PC-3 (cell line): ENCODE measurements at regions not wholly inside any gene's neighbourhood (a gene's known extent, or its start where the extent isn't known, plus 50 kb on each side); places are given as distances from the start of the nearest gene placed in this dataset.
A peak's percentile ranks its signal among the peaks of the same experiment; 100 is the strongest.

Experiments
- ATAC-seq: fragments of 200-7000 bp; cut with Tn5 transposase; 2 replicates; pipeline ENCODE4 v1.9.1; 2020; ENCODE audit warnings: mild to moderate bottlenecking, moderate library complexity
- BruUV-seq: library from RNA; stranded (reverse); fragments of 400-500 nt; replicated peaks from 2 replicates; lab custom pipeline; 2021; lab: Mats Ljungman, UMichigan
- CTCF ChIA-PET: fragments of 300-600 bp; sonication (Branson Sonifier 250); formaldehyde crosslinking; loops from one replicate; lab custom pipeline; 2022; ENCODE audit warnings: antibody characterized with exemption; lab: Charles Lee
- POLR2A ChIA-PET: fragments of 300-600 bp; sonication (Branson Sonifier 250); formaldehyde crosslinking; loops from one replicate; lab custom pipeline; 2022; ENCODE audit warnings: antibody characterized with exemption; ENCODE audit not compliant: unreplicated experiment; lab: Charles Lee
- DNase-seq: peaks from one replicate; pipeline ENCODE4 v3.0.0-alpha.2; 2015
- H2AFZ ChIP-seq: fragments of 300-600 bp; sonication (generic); 2 replicates; pipeline ENCODE4 v1.6.0; 2016; ENCODE audit warnings: antibody characterized with exemption, low read length
- H3F3A ChIP-seq: fragments of 300-600 bp; sonication (generic); one replicate; pipeline ENCODE4 v1.6.0; 2017; ENCODE audit warnings: antibody characterized with exemption, low read length, control low read depth, mild to moderate bottlenecking; ENCODE audit not compliant: unreplicated experiment
- H3K27ac ChIP-seq: fragments of 300-600 bp; sonication (generic); 2 replicates; pipeline ENCODE4 v1.5.1; 2016; ENCODE audit warnings: mild to moderate bottlenecking, low read length
- H3K27me3 ChIP-seq: fragments of 300-600 bp; sonication (generic); 2 replicates; pipeline ENCODE4 v1.6.1; 2016; ENCODE audit warnings: low read length, mixed read lengths
- H3K36me3 ChIP-seq: fragments of 300-600 bp; sonication (generic); 2 replicates; pipeline ENCODE4 v1.6.1; 2016; ENCODE audit warnings: low read depth, mixed run types, low read length, mixed read lengths
- H3K4me1 ChIP-seq: fragments of 300-600 bp; sonication (generic); 2 replicates; pipeline ENCODE4 v1.5.1; 2016; ENCODE audit warnings: low read length; ENCODE audit not compliant: insufficient read depth
- H3K4me2 ChIP-seq: fragments of 300-600 bp; sonication (generic); 2 replicates; pipeline ENCODE4 v1.6.0; 2016; ENCODE audit warnings: low read length
- H3K4me3 ChIP-seq: fragments of 300-600 bp; sonication (generic); 2 replicates; pipeline ENCODE4 v1.5.1; 2016; ENCODE audit warnings: mild to moderate bottlenecking, low read length, mixed read lengths
- H3K79me2 ChIP-seq: fragments of 300-600 bp; sonication (generic); 2 replicates; pipeline ENCODE4 v1.6.1; 2017; ENCODE audit warnings: low read length, mixed read lengths
- H3K9ac ChIP-seq: fragments of 300-600 bp; sonication (generic); 2 replicates; pipeline ENCODE4 v1.6.0; 2016; ENCODE audit warnings: mild to moderate bottlenecking, low read length
- H3K9me2 ChIP-seq: fragments of 300-600 bp; sonication (generic); replicated peaks from 2 replicates; pipeline ENCODE4 v1.6.1; 2016; ENCODE audit warnings: mixed run types, low read length, mixed read lengths
- H3K9me3 ChIP-seq: fragments of 300-600 bp; sonication (generic); 2 replicates; pipeline ENCODE4 v1.6.1; 2016; ENCODE audit warnings: low read length, mixed read lengths
- H4K20me1 ChIP-seq: fragments of 300-600 bp; sonication (generic); 2 replicates; pipeline ENCODE4 v1.6.1; 2016; ENCODE audit warnings: low read length, mixed read lengths
- EZH2 ChIP-seq: fragments of 300-600 bp; sonication (generic); IDR thresholded peaks from one replicate; pipeline ENCODE4 v1.6.1; 2017; ENCODE audit warnings: antibody characterized with exemption, mild to moderate bottlenecking, low read length; ENCODE audit not compliant: unreplicated experiment
- EZH2phosphoT487 ChIP-seq: fragments of 300-600 bp; sonication (generic); IDR thresholded peaks from 2 replicates; pipeline ENCODE4 v1.6.1; 2018; ENCODE audit warnings: mild to moderate bottlenecking, antibody characterized with exemption, low read length, borderline replicate concordance
- intact Hi-C: fragments of 100-400 bp; cut with micrococcal nuclease; formaldehyde crosslinking; loops from 2 replicates; pipeline ENCODE4 v1.9.0; 2023
- TF ChIP-seq, protein P1 (sequence below): fragments of 300-600 bp; sonication (generic); conservative IDR thresholded peaks from 2 replicates; pipeline ENCODE4 v1.5.1; 2017; ENCODE audit warnings: antibody characterized with exemption, low read depth, mild to moderate bottlenecking, low read length

DNA sequence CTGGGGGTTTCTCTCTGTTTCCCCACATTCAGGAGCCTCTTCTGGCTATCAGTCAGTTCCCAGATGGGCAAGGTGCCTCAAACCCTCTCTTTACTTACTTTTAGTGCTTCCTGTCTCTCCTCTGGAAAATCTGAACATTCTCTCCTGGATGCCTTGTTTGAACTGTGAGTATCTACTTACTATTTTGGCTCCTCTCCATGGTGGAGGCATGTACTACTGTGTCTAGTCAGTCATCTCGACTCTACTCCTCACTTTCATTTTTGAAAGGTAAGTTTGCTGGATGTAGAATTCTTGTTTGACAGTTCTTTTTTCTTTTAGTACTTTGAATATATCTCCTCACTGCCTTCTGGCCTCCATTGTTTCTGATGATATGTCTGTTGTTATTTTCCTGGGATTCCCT is 70.9 kb upstream of the FAM78B start:
- Histone ChIP-seq H3K9me2 (no peaks in the 10 kb centered on the region), H3K9ac (no peak overlapping the region), H2AFZ (no peak overlapping the region), H4K20me1 (no peaks in the 10 kb centered on the region), H3F3A (no peaks in the 10 kb centered on the region), H3K36me3 (no peaks in the 10 kb centered on the region), H3K27me3 (no peaks in the 10 kb centered on the region), H3K9me3 (peaks cover 14% of the 10 kb centered on the region; the same call in 1 of the 2 replicates), H3K4me1 (no peaks in the 10 kb centered on the region), H3K79me2 (no peaks in the 10 kb centered on the region), H3K27ac (no peak overlapping the region), H3K4me3 (no peak overlapping the region), H3K4me2 (no peak overlapping the region)
- no TSS peak for BruUV-seq
- intact Hi-C loops: no loop called here
- DNase-seq (peak; percentile 16), ATAC-seq (no peak)
- ChIA-PET POLR2A (no interaction called here), CTCF (no interaction called here)
- TF ChIP-seq EZH2phosphoT487: no peak
- TF ChIP-seq, protein P1, sequence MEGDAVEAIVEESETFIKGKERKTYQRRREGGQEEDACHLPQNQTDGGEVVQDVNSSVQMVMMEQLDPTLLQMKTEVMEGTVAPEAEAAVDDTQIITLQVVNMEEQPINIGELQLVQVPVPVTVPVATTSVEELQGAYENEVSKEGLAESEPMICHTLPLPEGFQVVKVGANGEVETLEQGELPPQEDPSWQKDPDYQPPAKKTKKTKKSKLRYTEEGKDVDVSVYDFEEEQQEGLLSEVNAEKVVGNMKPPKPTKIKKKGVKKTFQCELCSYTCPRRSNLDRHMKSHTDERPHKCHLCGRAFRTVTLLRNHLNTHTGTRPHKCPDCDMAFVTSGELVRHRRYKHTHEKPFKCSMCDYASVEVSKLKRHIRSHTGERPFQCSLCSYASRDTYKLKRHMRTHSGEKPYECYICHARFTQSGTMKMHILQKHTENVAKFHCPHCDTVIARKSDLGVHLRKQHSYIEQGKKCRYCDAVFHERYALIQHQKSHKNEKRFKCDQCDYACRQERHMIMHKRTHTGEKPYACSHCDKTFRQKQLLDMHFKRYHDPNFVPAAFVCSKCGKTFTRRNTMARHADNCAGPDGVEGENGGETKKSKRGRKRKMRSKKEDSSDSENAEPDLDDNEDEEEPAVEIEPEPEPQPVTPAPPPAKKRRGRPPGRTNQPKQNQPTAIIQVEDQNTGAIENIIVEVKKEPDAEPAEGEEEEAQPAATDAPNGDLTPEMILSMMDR: no peak
- TF ChIP-seq EZH2: no peak

DNA sequence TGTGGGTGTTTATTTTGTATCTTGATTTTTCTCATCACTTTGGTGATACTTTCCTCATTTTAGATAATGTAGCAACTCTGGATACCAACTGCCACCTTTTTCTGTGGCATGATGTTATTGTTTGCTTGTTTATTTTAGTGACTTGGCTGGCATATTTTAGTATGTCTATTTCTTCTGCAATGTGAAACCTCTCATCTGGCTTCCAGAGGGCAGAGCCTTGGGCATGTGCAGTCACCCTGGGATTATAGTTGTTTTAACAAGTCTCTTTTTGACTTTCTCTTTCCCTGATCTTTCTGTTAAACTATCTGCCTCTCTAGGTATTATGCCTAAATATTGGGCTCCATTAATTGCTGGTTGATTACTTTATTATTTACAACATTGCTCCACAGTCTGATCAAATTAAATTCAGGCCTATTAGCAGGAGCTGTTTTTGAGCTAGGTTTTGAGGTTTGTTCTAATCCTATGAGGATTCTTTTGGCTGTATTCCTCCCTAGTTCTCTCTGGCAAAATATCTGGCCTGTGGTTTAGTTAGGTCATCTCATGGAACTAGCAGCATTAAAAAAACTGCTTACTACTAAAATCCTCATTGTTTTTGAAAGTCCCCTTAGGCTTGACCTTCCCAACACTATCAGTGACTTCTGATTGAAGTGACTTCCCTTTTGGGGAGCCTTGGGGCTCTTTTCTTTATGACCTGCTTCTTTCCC is 86.4 kb upstream of the FAM78B start:
- CTCF ChIA-PET: no interaction called here
- Histone ChIP-seq H3K27me3 (no peaks in the 10 kb centered on the region), H3K4me3 (no peak overlapping the region), H3K36me3 (no peaks in the 10 kb centered on the region), H3K4me1 (no peaks in the 10 kb centered on the region), H4K20me1 (no peaks in the 10 kb centered on the region), H3K9me2 (no peaks in the 10 kb centered on the region), H3K4me2 (no peak overlapping the region), H3K27ac (no peak overlapping the region), H3K9me3 (peaks cover 3% of the 10 kb centered on the region; the same call in 1 of the 2 replicates), H3K9ac (no peak overlapping the region), H3K79me2 (no peaks in the 10 kb centered on the region), H2AFZ (no peak overlapping the region), H3F3A (no peaks in the 10 kb centered on the region)
- BruUV-seq: no TSS peak
- ATAC-seq: no peak
- POLR2A ChIA-PET: no interaction called here
- intact Hi-C loops: no loop called here
- no peak for DNase-seq
- TF ChIP-seq EZH2 (no peak), EZH2phosphoT487 (no peak)
- TF ChIP-seq, protein P1: no peak

DNA sequence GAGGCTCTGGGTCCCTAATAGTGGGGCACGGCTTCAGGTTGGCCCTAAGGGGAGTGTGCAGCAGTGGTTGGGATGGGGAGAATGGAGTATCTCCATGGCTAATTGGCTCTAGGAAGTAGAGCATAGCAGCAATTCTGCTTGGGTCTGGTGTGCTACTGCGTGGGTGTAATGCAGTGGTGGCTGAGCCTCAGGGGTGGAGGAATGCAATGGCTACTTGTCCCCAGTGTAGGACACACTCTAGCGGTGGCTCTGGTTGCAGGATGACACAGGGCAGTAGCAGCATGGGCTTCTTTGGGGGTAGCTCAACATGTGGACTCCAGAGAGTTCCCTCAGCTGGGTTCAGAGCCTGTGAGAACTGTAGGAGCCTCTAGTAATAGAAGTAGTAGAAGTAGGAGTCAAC is 91.2 kb upstream of the FAM78B start:
- DNase-seq: no peak
- Histone ChIP-seq H3K79me2 (no peaks in the 10 kb centered on the region), H3K9ac (no peak overlapping the region), H4K20me1 (no peaks in the 10 kb centered on the region), H3K27me3 (no peaks in the 10 kb centered on the region), H2AFZ (no peak overlapping the region), H3K4me2 (no peak overlapping the region), H3K27ac (no peak overlapping the region), H3K4me3 (no peak overlapping the region), H3K9me3 (peaks cover 3% of the 10 kb centered on the region; the same call in 1 of the 2 replicates), H3K4me1 (no peaks in the 10 kb centered on the region), H3F3A (no peaks in the 10 kb centered on the region), H3K36me3 (no peaks in the 10 kb centered on the region), H3K9me2 (no peaks in the 10 kb centered on the region)
- ChIA-PET POLR2A (no interaction called here), CTCF (no interaction called here)
- BruUV-seq: no TSS peak
- TF ChIP-seq, protein P1: no peak
- TF ChIP-seq EZH2: no peak
- no peak for TF ChIP-seq EZH2phosphoT487
- intact Hi-C loops: no loop called here
- no peak for ATAC-seq
